AG08395 (cell line): ENCODE measurements at regions not wholly inside any gene's neighbourhood (a gene's known extent, or its start where the extent isn't known, plus 50 kb on each side); places are given as distances from the start of the nearest gene placed in this dataset.
"Not testable (repeated sequence)": the region's sequence is repeated elsewhere in the genome, so short reads cannot be mapped to it uniquely, and the experiment has no call there.

Experiments
- DNase-seq: peaks from one replicate; pipeline ENCODE4 v3.0.0; 2012; ENCODE audit warnings: mixed read lengths, low spot score

DNA sequence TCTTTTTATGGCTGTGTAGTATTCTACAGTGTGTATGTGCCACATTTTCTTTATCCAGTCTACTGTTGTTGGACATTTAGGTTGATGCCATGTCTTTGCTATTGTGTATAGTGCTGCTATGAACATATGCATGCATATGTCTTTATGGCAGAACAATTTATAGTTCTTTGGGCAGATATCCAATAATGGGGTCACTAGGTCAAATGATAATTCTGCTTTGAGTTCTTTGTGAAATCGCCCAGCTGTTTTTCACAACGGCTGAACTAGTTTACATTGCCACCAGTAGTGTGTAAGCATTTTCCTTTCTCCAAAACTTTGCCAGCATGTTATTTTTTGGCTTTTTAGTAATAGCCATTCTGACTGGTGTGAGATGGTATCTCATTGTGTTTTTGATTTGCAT lies 214.8 kb upstream of the TMEM229A start:
- no peak for DNase-seq

DNA sequence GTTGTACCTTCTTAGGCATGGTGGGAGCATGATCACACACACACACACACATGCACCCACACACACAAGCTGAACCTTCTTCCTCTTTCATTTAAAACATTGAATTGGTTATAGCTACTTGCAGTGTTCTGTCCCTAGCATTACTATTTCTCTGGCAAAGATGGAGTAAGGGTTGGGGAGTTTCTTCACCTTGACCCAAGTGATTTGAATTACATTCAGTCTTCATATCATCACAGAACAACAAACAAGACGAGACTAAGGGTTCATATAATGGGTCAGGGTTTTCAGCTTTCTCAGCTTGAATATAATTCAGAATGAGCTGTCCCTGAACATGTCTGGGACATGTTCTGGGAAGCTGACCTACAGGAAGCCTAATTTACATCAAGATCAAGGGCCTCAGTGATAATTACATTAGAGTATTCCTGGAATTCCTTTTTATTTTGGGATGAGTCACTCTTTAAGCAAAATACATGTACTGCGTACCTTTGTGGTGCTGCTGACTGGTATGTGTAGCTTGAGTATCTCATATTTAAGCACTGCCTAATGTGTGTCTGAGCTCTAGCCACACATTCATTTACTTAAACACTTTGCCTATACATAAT lies 213.5 kb upstream of the TMEM229A start:
- no peak for DNase-seq

DNA sequence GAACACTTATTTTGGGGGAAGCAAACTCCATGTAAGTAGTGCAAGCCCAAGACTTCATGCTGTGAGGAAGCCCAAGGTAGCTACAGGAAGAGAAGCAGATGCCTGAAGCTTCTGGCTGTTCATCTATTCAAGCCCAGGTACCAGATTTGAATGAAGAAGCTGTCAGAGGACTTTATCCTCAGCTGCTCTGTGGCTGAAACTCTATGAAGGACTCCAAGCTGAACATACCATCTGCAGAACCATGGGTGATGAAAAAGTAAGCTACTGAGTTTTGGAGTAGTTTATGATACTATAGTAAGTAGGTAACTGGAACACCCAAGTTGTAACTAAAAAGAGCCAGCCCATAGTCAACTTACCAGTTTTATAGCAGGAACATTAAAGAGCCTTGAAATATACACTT lies 211.6 kb upstream of the TMEM229A start:
- DNase-seq, result not testable (repeated sequence)

DNA sequence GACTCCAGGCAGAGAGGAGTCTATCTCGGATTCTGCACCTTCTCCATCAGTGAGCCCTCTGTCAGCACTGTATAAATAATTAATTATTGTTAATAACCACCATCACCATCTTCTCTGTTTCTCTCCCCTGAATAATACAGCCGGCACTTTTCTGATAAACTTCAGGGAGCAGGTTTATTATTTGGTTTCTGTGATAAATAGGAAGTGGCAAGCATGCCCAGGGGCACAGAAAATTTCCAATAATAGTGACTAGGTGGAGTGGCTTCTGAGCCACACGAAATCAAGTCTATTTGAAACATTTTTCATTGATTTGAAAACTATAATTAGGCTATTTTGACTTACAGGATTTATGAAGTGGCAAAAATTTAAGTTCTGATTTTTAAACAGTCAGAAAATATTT lies 186.8 kb upstream of the TMEM229A start:
- no peak for DNase-seq

DNA sequence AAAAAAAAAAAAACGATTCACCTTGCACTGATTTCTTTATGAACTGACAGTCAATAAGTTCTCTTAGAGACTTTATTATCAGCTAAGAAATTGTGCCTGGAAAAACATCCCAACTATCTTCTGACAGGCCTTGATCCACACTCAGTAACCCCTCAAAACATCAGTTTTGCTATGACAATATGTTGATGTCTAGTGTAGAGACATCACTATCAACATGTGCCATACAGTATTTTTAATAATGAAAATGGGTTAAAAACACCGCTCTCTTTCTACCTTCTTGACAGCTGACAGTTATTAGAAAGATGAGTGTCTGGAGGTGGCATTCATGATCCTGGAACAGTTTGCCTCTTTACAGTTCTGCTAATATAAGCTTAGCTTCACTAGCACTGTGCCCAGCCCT lies 175.8 kb upstream of the TMEM229A start:
- DNase-seq, result no peak

DNA sequence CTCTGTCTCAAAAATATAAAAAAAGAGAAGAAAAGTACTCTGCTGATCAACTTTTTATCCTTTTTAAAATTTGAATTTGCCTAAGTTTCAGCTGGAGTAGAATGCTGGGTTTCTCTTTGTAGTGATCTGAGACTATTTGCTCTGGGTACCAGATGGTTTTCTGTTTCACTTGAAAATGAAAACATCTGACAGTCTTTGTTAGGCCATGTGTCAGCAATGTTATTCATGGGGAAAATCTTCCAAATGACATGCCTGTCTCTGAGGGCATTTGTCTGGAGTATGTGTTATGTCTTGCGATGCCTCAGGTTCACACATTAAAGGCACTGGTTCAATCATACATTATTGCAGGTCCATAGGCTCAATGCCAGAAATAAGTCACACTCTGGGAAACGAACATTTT lies 175.3 kb upstream of the TMEM229A start:
- DNase-seq, result no peak

DNA sequence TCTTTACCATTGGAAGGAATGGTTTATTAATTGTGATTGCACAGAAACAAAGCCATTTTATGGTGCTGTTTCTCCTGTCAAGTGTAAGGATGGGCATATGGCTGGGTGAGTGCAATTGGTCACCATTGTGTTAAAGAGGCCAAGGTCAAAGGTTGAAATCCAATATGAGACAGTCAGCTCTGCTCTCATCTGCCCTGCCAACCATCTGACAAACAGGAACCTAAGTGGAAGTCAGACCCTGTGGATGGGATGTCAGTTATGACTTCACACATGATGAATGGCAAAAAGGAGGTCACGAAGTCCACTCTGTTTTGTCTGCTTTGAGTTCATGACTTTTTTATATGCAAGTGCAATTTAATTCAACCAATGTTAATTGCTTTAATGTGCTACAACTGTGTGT lies 172.7 kb upstream of the TMEM229A start:
- no peak for DNase-seq

DNA sequence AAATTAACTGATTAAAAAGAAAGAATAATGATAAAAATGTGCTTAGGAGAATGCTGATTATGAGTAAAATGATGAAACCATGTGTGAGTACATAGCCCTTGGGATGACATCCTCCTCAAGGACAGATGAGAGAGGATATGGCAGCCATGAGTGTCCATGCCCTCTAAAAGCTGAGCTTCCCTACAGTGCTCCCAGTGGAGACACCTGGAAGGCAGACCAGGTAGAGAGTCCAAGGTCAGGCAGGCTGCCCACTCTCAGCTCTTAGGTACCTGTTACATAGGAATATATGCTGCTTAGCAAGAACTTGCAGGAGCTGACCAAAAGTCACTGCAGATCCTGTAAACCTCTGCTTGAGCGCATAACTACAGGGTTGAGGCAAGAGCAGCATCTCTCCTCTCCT lies 169.7 kb upstream of the TMEM229A start:
- no peak for DNase-seq

DNA sequence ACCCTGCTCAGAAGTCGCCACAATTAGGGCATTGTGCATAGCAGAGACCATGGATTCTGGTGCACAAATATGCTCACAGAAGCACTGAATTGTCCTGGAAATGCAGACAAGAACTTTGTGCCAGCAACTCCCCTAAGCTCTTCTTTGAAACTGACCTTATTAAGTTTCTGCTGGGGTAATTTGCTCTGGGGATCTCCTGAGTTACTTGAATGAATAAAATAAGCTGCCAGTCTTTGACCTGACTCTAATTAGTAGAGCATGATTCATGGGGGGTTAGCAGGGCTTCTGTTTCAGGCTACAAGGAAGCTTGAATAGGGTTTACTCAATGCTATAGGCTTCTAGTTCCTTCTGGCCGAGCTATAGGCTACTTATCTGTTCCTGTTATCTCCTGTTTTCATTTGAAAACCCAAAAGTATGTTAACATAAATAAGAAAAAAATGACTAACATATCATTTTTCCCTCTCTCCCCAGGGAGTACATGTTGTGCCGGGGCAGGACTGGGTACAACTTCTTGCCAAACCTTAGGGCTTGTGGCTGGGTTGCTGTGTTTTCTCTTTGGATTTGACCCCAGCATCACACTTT lies 169.0 kb upstream of the TMEM229A start:
- no peak for DNase-seq

DNA sequence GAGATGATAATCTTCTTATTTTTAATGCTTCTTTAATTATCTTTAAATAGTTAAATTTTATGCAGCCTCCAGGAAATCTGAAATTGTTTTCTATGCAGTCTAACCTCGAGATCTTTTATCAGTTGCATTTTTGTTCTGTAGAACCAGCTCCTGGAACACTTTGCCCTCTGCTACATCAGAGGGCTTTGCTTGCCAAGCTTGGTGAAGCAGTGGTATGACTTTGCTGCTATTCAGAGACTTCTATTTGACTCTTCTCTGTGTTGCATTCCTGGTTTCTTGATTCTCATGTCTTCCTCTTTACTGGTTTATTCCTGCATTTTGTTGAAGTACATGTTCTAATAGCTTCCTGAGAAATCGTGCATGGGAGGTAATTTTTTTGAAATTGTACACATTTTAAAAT lies 163.7 kb upstream of the TMEM229A start:
- DNase-seq, result no peak

DNA sequence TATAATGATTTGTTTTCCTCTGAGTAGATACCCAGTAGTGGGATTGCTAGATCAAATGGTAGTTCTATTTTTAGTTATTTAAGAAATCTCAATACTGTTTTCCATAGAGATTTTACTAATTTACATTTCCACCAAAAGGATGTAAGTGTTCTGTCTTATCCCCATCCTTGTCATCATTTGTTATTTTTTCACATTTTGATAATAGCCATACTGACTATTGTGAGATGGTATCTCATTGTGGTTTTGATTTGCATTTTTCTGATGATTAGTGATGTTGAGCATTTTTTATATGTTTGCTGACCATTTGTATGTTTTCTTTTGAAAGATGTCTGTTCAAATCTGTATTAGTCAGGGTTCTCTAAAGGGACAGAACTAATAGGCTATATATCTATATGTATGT lies 160.0 kb upstream of the TMEM229A start:
- no peak for DNase-seq

DNA sequence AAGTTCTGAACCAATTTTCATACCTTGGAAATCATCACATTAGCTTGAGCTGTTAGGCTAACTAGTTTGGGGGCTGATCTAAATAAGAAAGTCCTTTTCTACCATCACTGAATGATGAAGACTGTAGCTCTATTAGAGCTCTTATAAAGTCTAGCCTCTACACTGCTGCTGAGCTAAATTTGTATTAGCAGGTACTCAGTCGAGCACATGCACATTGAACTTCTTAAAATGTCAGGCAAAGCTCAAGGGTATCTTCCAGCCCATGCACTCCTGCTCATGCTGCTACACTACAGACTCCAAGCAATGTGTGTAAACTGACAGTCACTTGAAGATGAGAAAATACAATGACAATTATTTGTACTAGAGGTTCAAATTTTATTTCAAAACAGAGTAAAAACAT lies 158.8 kb upstream of the TMEM229A start:
- no peak for DNase-seq

DNA sequence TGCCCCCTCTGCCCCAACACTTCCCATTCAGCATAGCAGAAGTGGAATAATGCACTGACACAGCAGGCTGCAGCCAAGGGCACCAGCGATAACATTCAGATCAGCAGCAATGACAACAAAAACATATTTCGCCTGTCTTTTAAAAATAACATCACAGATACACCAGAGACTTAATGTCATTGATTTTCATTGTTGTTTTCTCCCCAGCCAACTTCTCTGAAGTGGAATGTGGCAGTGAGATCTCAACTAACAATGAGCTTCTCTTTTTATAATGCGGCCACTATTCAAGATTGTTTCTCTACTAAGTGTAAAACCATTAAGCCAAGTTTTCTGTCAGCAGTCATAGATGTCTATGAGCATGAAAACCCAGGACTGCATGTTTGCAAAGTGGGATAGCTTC lies 158.2 kb upstream of the TMEM229A start:
- no peak for DNase-seq

DNA sequence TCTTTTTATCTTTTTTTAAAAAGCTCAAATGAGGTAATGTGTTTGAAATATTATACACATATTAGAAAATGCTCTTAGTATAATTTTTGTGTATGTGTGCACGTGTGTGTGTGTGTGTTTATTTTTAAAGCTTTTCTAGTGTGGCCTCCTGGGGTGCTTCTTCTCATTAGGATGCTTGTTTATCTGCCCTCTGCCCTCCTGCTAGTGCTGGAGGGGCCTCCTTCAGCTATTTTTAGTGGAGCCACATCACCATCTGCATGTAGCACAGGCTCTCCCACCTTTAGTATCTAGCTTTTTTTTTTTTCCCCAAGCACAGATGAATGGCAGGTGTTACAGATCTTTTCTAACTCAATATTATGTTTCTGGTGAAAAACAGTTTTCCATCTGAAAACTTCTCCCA lies 155.7 kb upstream of the TMEM229A start:
- no peak for DNase-seq

DNA sequence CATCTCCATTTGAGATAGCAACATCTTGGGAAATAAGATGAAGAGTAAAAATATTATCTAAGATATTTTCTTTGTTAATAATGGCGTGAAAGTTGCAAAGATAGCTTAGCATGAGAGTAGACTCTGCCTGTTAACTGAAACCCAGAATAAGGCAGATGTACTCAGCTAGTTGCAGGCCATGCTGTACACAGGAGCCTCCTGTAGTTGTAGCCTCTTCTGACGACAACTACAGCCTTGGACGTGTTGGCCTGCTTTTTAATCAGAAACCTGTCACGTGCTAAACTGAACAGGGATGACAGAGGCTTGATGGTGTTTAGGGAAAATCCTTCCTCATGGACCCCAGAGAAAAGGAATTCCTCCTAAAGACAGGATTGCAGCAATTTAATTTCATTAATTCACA lies 155.1 kb upstream of the TMEM229A start:
- DNase-seq, result no peak

DNA sequence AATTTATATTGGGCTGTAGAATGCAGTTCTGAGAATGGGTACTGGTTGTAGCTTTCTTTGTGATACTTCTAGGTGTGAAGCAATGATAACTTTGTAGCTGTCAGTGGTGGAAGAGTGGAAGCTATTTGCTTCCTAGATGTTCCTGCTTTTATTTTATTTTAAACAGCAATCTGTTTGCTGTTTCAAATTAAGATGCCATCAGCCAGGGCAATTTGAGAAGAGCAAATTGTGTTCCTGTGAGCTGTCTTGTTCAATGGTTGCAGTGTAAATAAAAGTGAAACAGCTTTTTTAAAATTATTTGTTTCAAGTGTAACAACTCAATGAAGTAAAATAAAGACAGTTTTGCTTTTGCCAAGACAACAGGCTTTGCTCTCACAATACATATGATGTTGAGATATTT lies 150.8 kb upstream of the TMEM229A start:
- DNase-seq, result no peak

DNA sequence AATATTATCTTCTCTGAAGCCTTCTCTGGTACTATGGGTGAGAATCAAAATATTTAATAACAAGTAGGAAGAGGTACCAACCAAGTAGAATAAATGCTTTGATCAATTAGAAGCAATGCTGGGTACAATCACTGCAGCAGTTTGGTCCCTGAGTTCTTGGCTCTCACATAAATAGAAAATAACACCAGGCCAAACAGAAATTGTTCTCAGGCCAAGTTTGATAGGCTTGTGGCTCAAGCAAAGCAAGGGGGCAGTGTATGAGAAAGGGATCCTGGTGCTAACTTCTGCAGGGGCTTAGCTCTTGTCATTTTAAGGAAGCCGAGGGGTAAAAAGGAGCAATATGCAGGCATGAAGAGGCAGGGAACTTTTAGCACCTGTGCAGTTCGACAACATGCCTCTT lies 146.8 kb upstream of the TMEM229A start:
- no peak for DNase-seq

DNA sequence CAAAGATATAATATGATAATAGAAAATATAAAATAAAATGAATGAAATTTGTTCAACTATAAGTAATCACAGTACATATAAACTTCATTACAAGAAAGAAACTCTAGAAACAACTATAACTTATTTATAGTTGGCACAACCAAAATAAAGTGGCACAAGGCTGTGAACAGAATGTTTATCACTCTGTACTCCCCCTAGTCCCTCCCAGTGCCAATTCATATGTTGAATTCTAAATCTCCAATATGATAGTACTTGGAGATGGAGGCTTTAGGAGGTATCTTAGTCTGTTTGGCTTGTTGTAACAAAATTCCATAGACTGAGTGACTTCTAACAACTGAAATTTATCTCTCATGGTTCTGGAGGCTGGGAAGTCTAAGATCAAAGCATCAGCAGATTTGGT lies 145.0 kb upstream of the TMEM229A start:
- no peak for DNase-seq

DNA sequence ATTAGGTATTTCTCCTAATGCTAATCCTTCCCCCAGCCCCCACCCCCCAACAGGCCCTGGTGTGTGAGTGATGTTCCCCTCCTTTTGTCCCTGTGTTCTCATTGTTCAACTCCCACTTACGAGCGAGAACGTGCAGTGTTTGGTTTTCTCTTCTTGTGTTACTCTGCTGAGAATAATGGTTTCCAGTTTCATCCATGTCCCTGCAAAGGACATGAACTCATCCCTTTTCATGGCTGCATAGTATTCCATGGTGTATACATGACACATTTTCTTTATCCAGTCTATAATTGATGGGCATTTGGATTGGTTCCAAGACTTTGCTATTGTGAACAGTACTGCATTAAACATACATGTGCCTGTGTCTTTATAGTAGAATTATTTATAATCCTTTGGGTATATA lies 138.9 kb upstream of the TMEM229A start:
- DNase-seq, result not testable (repeated sequence)

DNA sequence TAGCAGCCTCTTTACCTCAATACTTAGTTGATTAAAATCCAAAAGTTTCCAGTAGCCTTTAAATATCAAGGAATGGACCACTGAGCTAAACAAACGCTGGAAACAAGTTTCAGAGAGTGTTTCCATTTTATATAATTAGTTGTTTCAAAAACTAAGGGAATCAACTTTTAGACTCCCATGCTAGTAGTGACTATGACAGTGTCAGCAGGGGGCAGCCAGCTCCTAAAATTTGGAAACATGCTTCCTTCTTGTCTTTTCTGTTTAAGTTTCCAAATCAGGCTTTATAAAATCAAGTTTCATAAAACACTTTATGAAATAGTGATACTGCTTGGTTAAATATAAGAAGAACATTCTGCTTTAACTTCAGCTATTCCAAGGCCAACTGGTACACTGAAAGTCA lies 138.2 kb upstream of the TMEM229A start:
- DNase-seq, result peak; percentile 42

DNA sequence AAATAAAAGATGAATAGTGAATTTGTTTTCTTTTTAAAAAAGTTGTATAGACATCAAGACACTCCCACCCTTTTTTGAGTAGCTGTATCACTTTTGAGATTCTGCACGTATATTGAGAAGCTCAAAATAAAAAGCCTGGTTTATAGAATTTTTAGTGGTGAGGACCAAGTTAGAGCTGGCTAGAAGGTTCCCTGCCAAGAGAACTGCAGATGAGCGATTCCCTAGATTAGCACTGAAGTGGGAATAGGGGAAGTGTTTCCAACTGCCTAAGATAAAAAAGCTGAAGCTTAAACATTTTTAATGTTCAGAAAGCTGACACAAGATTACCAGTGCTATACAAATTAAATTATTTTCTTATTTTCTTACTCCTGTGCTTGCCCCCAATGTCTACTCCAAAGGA lies 135.7 kb upstream of the TMEM229A start:
- DNase-seq, result no peak

DNA sequence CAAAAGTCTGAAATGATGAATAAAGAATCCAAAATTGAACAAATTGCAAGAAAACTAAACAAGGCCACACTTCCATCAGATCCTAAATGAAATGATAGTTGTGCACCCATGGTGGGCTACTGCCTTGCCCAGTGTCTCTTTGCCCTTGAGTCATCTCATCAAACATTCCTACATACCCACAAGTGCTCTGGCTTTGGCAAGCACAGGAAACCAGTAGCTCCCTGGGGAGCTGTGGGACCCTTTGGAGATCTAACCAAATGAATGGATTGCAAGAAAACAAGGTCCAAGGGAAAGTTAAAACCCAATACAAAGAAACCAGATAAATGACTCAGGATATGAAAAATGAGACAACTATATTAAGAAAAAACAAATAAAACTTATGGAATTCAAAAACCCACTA lies 129.8 kb upstream of the TMEM229A start:
- peak; percentile 10 for DNase-seq

DNA sequence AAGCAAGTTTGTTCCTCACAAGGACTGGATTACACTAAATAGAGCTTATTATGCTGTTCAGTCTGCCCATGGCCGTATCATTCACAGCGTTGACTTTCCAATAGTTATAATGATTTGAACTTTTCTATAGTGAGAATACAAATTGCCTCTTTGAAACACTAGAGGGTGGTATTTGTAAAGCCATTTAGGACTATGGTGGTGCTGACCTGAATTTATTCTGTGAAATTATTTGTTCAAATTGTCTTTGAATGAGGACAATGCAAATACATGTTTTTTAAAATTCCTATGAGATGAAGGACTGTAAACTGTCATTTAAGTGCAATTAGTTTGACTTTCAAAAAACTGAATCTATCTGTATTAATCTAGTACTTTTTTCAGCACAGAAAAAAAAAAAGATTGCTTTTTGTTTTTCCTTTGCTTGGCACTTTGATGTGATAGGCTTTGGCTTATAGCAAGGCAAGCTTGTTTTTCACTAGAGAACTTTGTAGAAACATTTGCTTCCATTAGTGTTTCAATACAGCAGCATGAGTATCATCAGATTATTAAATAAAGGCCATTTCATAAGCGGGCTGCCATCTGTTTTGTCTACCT lies 122.7 kb upstream of the TMEM229A start:
- peak; percentile 34 for DNase-seq
